ENCODE measurements at regions not wholly inside any gene's neighbourhood (a gene's known extent, or its start where the extent isn't known, plus 50 kb on each side); places are given as distances from the start of the nearest gene placed in this dataset.

GRCh38 chr16:50985733-50986132 is 165.3 kb downstream of the SALL1 start:
- DNase-seq (ENCODE audit: low read depth in 2 of 2): no peak
- no peak for TF ChIP-seq CTCF (IDR thresholded peaks at IDR 0.05; ENCODE audit: low read depth, low read length)
- H3K4me3 ChIP-seq (replicated peaks in 1 of 2; ENCODE audit: low read depth in 2 of 2, low read length in 2 of 2): no peak overlapping the region

- H3K4me3 ChIP-seq (replicated peaks in 1 of 2; ENCODE audit: low read depth in 2 of 2, low read length in 2 of 2): no peak overlapping the region
- no peak for TF ChIP-seq CTCF (IDR thresholded peaks at IDR 0.05; ENCODE audit: low read depth, low read length)
- no peak for DNase-seq (ENCODE audit: low read depth in 2 of 2)
These were observed 166.4 kb downstream of the SALL1 start for GRCh38 chr16:50984688-50985087.

GRCh38 chr16:50982808-50983207 is 168.3 kb downstream of the SALL1 start:
- DNase-seq (ENCODE audit: low read depth in 2 of 2): no peak
- no peak overlapping the region for H3K4me3 ChIP-seq (replicated peaks in 1 of 2; ENCODE audit: low read depth in 2 of 2, low read length in 2 of 2)
- no peak for TF ChIP-seq CTCF (IDR thresholded peaks at IDR 0.05; ENCODE audit: low read depth, low read length)

- no peak for DNase-seq (ENCODE audit: low read depth in 2 of 2)
- no peak overlapping the region for H3K4me3 ChIP-seq (replicated peaks in 1 of 2; ENCODE audit: low read depth in 2 of 2, low read length in 2 of 2)
- TF ChIP-seq CTCF (IDR thresholded peaks at IDR 0.05; ENCODE audit: low read depth, low read length): no peak
These were observed 169.1 kb downstream of the SALL1 start for GRCh38 chr16:50981951-50982350.

GRCh38 chr16:50980666-50981065 is 170.4 kb downstream of the SALL1 start:
- no peak for DNase-seq (ENCODE audit: low read depth in 2 of 2)
- no peak overlapping the region for H3K4me3 ChIP-seq (replicated peaks in 1 of 2; ENCODE audit: low read depth in 2 of 2, low read length in 2 of 2)
- TF ChIP-seq CTCF (IDR thresholded peaks at IDR 0.05; ENCODE audit: low read depth, low read length): no peak

- no peak for TF ChIP-seq CTCF (IDR thresholded peaks at IDR 0.05; ENCODE audit: low read depth, low read length)
- H3K4me3 ChIP-seq (replicated peaks in 1 of 2; ENCODE audit: low read depth in 2 of 2, low read length in 2 of 2): no peak overlapping the region
- DNase-seq (ENCODE audit: low read depth in 2 of 2): no peak
These were observed 171.1 kb downstream of the SALL1 start for GRCh38 chr16:50979806-50980620.

GRCh38 chr16:50977138-50977537 is 173.9 kb downstream of the SALL1 start:
- no peak overlapping the region for H3K4me3 ChIP-seq (replicated peaks in 1 of 2; ENCODE audit: low read depth in 2 of 2, low read length in 2 of 2)
- no peak for TF ChIP-seq CTCF (IDR thresholded peaks at IDR 0.05; ENCODE audit: low read depth, low read length)
- DNase-seq (ENCODE audit: low read depth in 2 of 2): no peak

All from cardiac fibroblast (primary cell).